ENCODE measurements at regions not wholly inside any gene's neighbourhood (a gene's known extent, or its start where the extent isn't known, plus 50 kb on each side); places are given as distances from the start of the nearest gene placed in this dataset.
"Not testable (repeated sequence)": the region's sequence is repeated elsewhere in the genome, so short reads cannot be mapped to it uniquely, and the experiment has no call there.

DNA sequence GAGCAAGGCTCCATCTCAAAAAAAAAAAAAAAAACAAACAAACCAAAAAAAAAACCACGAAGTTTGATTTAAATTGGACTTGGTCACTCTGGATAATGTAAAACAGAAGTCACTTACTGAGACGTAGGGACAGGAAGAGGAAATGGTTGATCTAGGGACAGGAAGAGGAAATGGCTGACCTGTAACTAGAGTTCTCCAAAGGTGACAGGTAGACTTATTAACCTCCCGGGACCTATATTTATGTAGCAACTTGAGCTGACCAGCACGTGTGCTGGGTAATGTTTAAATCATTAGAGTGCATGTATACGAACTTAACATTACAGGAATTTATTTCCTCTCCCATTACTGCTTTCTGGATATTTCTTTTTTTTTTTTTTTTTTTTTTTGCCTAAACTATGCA, 81.5 kb upstream of the DHX40 start:
- no peak for TF ChIP-seq JUND (IDR thresholded peaks at IDR 0.05; ENCODE audit: low read depth)
- in situ Hi-C loops (cut with HindIII; ENCODE audit: low pct_unique_long_range_greater_than_20kb, low sequenced_read_pairs) = no loop called here
- no peak for DNase-seq (ENCODE audit: low read depth in 1 of 2, low spot score in 1 of 2)

GRCh38 chr17:59485015-59485414, 80.4 kb upstream of the DHX40 start:
- in situ Hi-C loops (cut with HindIII; ENCODE audit: low pct_unique_long_range_greater_than_20kb, low sequenced_read_pairs) = no loop called here
- no peak for DNase-seq (ENCODE audit: low read depth in 1 of 2, low spot score in 1 of 2)
- no peak for TF ChIP-seq JUND (IDR thresholded peaks at IDR 0.05; ENCODE audit: low read depth)

GRCh38 chr17:59485946-59486345, 79.5 kb upstream of the DHX40 start:
- TF ChIP-seq JUND (IDR thresholded peaks at IDR 0.05; ENCODE audit: low read depth) = no peak
- in situ Hi-C loops (cut with HindIII; ENCODE audit: low pct_unique_long_range_greater_than_20kb, low sequenced_read_pairs) = no loop called here
- DNase-seq (ENCODE audit: low read depth in 1 of 2, low spot score in 1 of 2) = no peak

- no peak for DNase-seq (ENCODE audit: low read depth in 1 of 2, low spot score in 1 of 2)
- TF ChIP-seq JUND (IDR thresholded peaks at IDR 0.05; ENCODE audit: low read depth) = no peak
- in situ Hi-C loops (cut with HindIII; ENCODE audit: low pct_unique_long_range_greater_than_20kb, low sequenced_read_pairs) = no loop called here
These were observed 78.1 kb upstream of the DHX40 start for GRCh38 chr17:59487161-59487873.

GRCh38 chr17:59488805-59489204, 76.6 kb upstream of the DHX40 start:
- in situ Hi-C loops (cut with HindIII; ENCODE audit: low pct_unique_long_range_greater_than_20kb, low sequenced_read_pairs) = no loop called here
- no peak for TF ChIP-seq JUND (IDR thresholded peaks at IDR 0.05; ENCODE audit: low read depth)
- no peak for DNase-seq (ENCODE audit: low read depth in 1 of 2, low spot score in 1 of 2)

GRCh38 chr17:59490216-59490615, 75.2 kb upstream of the DHX40 start:
- no peak for TF ChIP-seq JUND (IDR thresholded peaks at IDR 0.05; ENCODE audit: low read depth)
- in situ Hi-C loops (cut with HindIII; ENCODE audit: low pct_unique_long_range_greater_than_20kb, low sequenced_read_pairs) = no loop called here
- DNase-seq (ENCODE audit: low read depth in 1 of 2, low spot score in 1 of 2) = no peak

- TF ChIP-seq JUND (IDR thresholded peaks at IDR 0.05; ENCODE audit: low read depth) = no peak
- in situ Hi-C loops (cut with HindIII; ENCODE audit: low pct_unique_long_range_greater_than_20kb, low sequenced_read_pairs) = no loop called here
- DNase-seq (ENCODE audit: low read depth in 1 of 2, low spot score in 1 of 2) = peak; percentile 39 to 85
These were observed 73.9 kb upstream of the DHX40 start for GRCh38 chr17:59491353-59492090.

DNA sequence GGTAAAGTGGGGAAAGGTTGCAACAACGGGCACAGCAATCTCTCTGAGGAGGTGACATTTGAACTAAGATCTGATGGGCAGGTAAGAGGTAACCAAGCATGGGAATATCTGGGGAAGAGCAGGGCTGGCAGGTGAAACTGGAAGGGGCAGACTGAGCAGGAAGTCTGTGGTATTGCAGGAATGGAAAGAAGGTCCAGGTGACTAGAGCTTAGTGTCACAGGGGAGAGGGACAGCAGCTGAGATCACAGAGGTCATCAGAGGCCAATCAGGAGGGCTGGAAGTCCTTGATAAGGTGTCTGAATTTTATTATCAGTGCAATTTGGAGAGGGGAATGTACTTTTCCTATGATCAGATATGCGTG, 73.3 kb upstream of the DHX40 start:
- in situ Hi-C loops (cut with HindIII; ENCODE audit: low pct_unique_long_range_greater_than_20kb, low sequenced_read_pairs) = no loop called here
- no peak for TF ChIP-seq JUND (IDR thresholded peaks at IDR 0.05; ENCODE audit: low read depth)
- DNase-seq (ENCODE audit: low read depth in 1 of 2, low spot score in 1 of 2) = peak; percentile 52 to 84

DNA sequence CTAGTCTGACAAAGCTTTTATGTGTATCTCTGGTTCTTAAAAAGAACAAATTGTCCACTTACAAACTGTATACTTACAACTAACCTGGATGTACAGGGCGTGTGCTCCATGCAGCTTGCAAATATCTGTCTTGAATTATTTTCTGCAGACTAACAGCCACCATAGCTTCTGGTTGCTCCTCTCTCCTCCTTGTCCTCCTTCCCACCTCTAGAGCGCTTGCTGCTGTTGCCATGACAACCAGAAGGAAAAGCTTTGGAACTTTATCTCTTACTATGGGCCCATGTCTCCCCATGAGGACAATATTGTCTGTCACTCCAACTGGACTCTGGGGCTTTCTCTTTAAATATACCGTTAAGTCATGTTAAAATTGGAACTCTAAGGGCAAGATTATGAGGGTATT, 71.5 kb upstream of the DHX40 start:
- no peak for TF ChIP-seq JUND (IDR thresholded peaks at IDR 0.05; ENCODE audit: low read depth)
- in situ Hi-C loops (cut with HindIII; ENCODE audit: low pct_unique_long_range_greater_than_20kb, low sequenced_read_pairs) = no loop called here
- DNase-seq (ENCODE audit: low read depth in 1 of 2, low spot score in 1 of 2) = no peak

DNA sequence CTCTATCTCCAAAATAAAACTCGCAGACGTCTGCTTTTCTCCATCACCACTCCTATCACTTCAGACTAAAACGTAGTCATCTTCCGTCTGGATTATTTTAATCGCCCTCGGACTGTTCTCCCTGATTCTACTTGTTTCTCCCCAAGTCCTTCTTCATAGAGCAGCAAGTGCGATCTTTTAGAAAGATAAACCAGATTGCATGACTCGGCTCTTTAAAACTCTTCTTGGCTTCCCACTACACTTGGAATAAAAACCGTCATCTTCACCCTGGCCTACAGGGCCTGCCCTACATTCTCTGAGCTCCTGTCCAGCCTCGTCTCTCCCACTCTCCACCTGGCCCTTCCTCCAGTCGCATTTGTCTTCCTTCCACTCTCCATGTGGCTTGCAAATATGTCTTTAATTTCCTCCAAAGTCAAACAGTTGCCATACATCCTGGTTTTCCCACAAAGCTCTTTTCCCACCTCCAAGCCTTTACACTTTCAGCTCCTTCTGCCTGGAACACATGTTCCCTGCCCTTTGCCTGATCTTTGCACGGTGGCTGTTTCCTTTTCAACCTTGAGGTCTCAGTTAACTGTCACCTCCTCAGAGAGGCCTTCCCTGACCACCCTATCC, 70.5 kb upstream of the DHX40 start:
- no peak for TF ChIP-seq JUND (IDR thresholded peaks at IDR 0.05; ENCODE audit: low read depth)
- in situ Hi-C loops (cut with HindIII; ENCODE audit: low pct_unique_long_range_greater_than_20kb, low sequenced_read_pairs) = no loop called here
- no peak for DNase-seq (ENCODE audit: low read depth in 1 of 2, low spot score in 1 of 2)

GRCh38 chr17:59496178-59496577, 69.2 kb upstream of the DHX40 start:
- in situ Hi-C loops (cut with HindIII; ENCODE audit: low pct_unique_long_range_greater_than_20kb, low sequenced_read_pairs) = no loop called here
- no peak for DNase-seq (ENCODE audit: low read depth in 1 of 2, low spot score in 1 of 2)
- TF ChIP-seq JUND (IDR thresholded peaks at IDR 0.05; ENCODE audit: low read depth) = no peak

DNA sequence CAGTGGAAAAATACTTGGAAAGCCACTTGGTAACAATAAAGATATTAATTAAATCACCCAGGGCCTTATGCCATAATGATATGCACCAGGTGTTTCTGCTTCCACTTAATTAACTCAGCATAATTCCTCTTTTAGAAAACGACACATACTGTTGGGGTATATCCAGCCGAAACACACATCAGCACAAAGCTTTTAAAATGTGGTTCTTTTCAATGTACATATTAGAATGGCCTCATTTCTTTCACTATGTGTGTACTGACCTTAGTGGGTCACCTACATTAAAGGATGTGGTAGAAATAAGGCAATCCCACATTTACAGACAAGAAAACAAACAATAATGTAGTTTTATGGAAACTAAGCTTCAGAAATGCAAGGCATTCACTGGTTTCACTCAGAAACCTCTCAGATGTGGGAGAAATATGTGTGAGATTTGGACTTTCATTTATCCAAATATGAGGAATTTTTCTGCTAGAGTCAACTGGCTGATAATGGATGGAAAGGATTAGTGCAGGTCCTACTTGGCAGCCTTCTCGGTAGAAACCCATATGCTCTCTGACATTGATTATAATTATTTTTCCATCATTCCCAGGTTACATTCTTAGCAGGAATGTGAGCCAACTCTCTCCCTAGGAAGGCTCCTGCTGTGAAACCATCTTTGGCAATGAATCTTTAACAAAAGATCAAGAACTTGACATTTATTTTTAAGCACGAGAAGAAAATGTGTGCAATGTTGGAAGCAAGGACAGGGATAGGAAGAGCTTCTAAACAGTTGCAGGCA, 66.7 kb upstream of the DHX40 start:
- no peak for DNase-seq (ENCODE audit: low read depth in 1 of 2, low spot score in 1 of 2)
- in situ Hi-C loops (cut with HindIII; ENCODE audit: low pct_unique_long_range_greater_than_20kb, low sequenced_read_pairs) = no loop called here
- TF ChIP-seq JUND (IDR thresholded peaks at IDR 0.05; ENCODE audit: low read depth) = no peak

DNA sequence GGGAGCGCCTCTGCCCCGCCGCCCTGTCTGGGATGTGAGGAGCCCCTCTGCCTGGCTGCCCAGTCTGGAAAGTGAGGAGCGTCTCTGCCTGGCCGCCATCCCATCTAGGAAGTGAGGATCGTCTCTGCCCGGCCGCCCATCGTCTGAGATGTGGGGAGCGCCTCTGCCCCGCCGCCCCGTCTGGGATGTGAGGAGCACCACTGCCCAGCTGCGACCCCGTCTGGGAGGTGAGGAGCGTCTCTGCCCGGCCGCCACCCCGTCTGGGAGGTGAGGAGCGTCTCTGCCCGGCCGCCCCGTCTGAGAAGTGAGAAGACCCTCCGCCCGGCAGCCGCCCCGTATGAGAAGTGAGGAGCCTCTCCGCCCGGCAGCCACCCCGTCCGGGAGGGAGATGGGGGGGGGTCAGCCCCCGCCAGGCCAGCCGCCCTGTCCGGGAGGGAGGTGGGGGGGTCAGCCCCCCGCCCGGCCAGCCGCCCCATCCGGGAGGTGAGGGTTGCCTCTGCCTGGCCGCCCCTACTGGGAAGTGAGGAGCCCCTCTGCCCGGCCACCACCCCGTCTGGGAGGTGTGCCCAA, 65.2 kb upstream of the DHX40 start:
- DNase-seq (ENCODE audit: low read depth in 1 of 2, low spot score in 1 of 2); in situ Hi-C loops (cut with HindIII; ENCODE audit: low pct_unique_long_range_greater_than_20kb, low sequenced_read_pairs): not testable (repeated sequence)

Data from T47D (cell line).